ENCODE measurements at regions not wholly inside any gene's neighbourhood (a gene's known extent, or its start where the extent isn't known, plus 50 kb on each side); places are given as distances from the start of the nearest gene placed in this dataset.
"Not testable (repeated sequence)": the region's sequence is repeated elsewhere in the genome, so short reads cannot be mapped to it uniquely, and the experiment has no call there.

- H3K27me3 ChIP-seq (replicated peaks; ENCODE audit: control insufficient read depth, insufficient read depth, low read length), result no peaks in the 10 kb centered on the region
- no peak for DNase-seq (ENCODE audit: extremely low read depth, insufficient read length)
- H3K36me3 ChIP-seq (ENCODE audit: control insufficient read depth, insufficient read depth, low read length), result no peaks in the 10 kb centered on the region
- H3K4me3 ChIP-seq (replicated peaks; ENCODE audit: low read depth, low read length), result no peak overlapping the region
- no peak for TF ChIP-seq CTCF (IDR thresholded peaks at IDR 0.05; ENCODE audit: insufficient read depth, low read length, poor library complexity, severe bottlenecking)
These were observed 1801.3 kb upstream of the PCDH10 start for GRCh38 chr4:131347816-131348215.

GRCh38 chr4:131348263-131348662 lies 1800.8 kb upstream of the PCDH10 start:
- TF ChIP-seq CTCF (IDR thresholded peaks at IDR 0.05; ENCODE audit: insufficient read depth, low read length, poor library complexity, severe bottlenecking), result no peak
- DNase-seq (ENCODE audit: extremely low read depth, insufficient read length), result peak; percentile 12
- Histone ChIP-seq H3K36me3 (ENCODE audit: control insufficient read depth, insufficient read depth, low read length) (no peaks in the 10 kb centered on the region), H3K4me3 (replicated peaks; ENCODE audit: low read depth, low read length) (no peak overlapping the region), H3K27me3 (replicated peaks; ENCODE audit: control insufficient read depth, insufficient read depth, low read length) (no peaks in the 10 kb centered on the region)

GRCh38 chr4:131352371-131352770 lies 1796.7 kb upstream of the PCDH10 start:
- not testable (repeated sequence) for H3K4me3 ChIP-seq (replicated peaks; ENCODE audit: low read depth, low read length); H3K36me3 ChIP-seq (ENCODE audit: control insufficient read depth, insufficient read depth, low read length); DNase-seq (ENCODE audit: extremely low read depth, insufficient read length); H3K27me3 ChIP-seq (replicated peaks; ENCODE audit: control insufficient read depth, insufficient read depth, low read length)

- no peak overlapping the region for H3K4me3 ChIP-seq (replicated peaks; ENCODE audit: low read depth, low read length)
- no peaks in the 10 kb centered on the region for H3K36me3 ChIP-seq (ENCODE audit: control insufficient read depth, insufficient read depth, low read length)
- no peak for TF ChIP-seq CTCF (IDR thresholded peaks at IDR 0.05; ENCODE audit: insufficient read depth, low read length, poor library complexity, severe bottlenecking)
- DNase-seq (ENCODE audit: extremely low read depth, insufficient read length), result no peak
- H3K27me3 ChIP-seq (replicated peaks; ENCODE audit: control insufficient read depth, insufficient read depth, low read length), result no peaks in the 10 kb centered on the region
These were observed 1782.4 kb upstream of the PCDH10 start for GRCh38 chr4:131366714-131367113.

- TF ChIP-seq CTCF (IDR thresholded peaks at IDR 0.05; ENCODE audit: insufficient read depth, low read length, poor library complexity, severe bottlenecking), result no peak
- DNase-seq (ENCODE audit: extremely low read depth, insufficient read length), result no peak
- H3K27me3 ChIP-seq (replicated peaks; ENCODE audit: control insufficient read depth, insufficient read depth, low read length), result no peaks in the 10 kb centered on the region
- no peaks in the 10 kb centered on the region for H3K36me3 ChIP-seq (ENCODE audit: control insufficient read depth, insufficient read depth, low read length)
- no peak overlapping the region for H3K4me3 ChIP-seq (replicated peaks; ENCODE audit: low read depth, low read length)
These were observed 1781.7 kb upstream of the PCDH10 start for GRCh38 chr4:131367441-131367840.

- TF ChIP-seq CTCF (IDR thresholded peaks at IDR 0.05; ENCODE audit: insufficient read depth, low read length, poor library complexity, severe bottlenecking), result no peak
- H3K36me3 ChIP-seq (ENCODE audit: control insufficient read depth, insufficient read depth, low read length), result no peaks in the 10 kb centered on the region
- H3K27me3 ChIP-seq (replicated peaks; ENCODE audit: control insufficient read depth, insufficient read depth, low read length), result no peaks in the 10 kb centered on the region
- H3K4me3 ChIP-seq (replicated peaks; ENCODE audit: low read depth, low read length), result no peak overlapping the region
- DNase-seq (ENCODE audit: extremely low read depth, insufficient read length), result no peak
These were observed 1778.2 kb upstream of the PCDH10 start for GRCh38 chr4:131370846-131371245.
